Heart left ventricle (tissue), 16 donors: ENCODE measurements at regions not wholly inside any gene's neighbourhood (a gene's known extent, or its start where the extent isn't known, plus 50 kb on each side); places are given as distances from the start of the nearest gene placed in this dataset.

ENCODE experiments used
- ATAC-seq, 4 donors: fragments of 200-7000 bp; cut with Tn5 transposase; one replicate each; pipeline ENCODE4 v1.9.1; 2020 to 2022; ENCODE audit warnings: moderate library complexity in 4 of 4, mild to moderate bottlenecking in 3 of 4, moderate number of reproducible peaks in 1 of 4
- DNase-seq, 5 donors: peaks; one replicate each; pipeline ENCODE4 v3.0.0-alpha.2; 2020
- H3K27ac ChIP-seq, 12 donors: fragments of 200-600 bp; sonication (generic) in 4 of 12; one replicate each; pipeline versions ENCODE4 v1.5.0 to v1.8.0; 2016 to 2022; ENCODE audit warnings: mild to moderate bottlenecking in 2 of 12
- H3K27me3 ChIP-seq, 9 donors: fragments of 200-600 bp; sonication (generic) in 2 of 9; one replicate each; pipeline versions ENCODE4 v1.5.1 to v1.8.0; 2016 to 2022; ENCODE audit warnings: mild to moderate bottlenecking in 3 of 9
- H3K36me3 ChIP-seq, 9 donors: fragments of 200-600 bp; sonication (generic) in 2 of 9; one replicate each; pipeline versions ENCODE4 v1.5.0 to v1.8.0; 2018 to 2022; ENCODE audit warnings: mild to moderate bottlenecking in 2 of 9
- H3K4me1 ChIP-seq, 12 donors: fragments of 200-600 bp; sonication (generic) in 4 of 12; one replicate each; pipeline versions ENCODE4 v1.5.0 to v1.8.0; 2016 to 2022; ENCODE audit warnings: mild to moderate bottlenecking in 3 of 12
- H3K4me3 ChIP-seq, 12 donors: fragments of 200-600 bp; sonication (generic) in 4 of 12; one replicate each; pipeline versions ENCODE4 v1.5.0 to v1.8.0; 2017 to 2022; ENCODE audit warnings: mild to moderate bottlenecking in 9 of 12, moderate library complexity in 4 of 12
- H3K9me3 ChIP-seq, 12 donors: fragments of 200-600 bp; sonication (generic) in 4 of 12; one replicate each; pipeline versions ENCODE4 v1.5.0 to v1.8.0; 2016 to 2022; ENCODE audit warnings: mild to moderate bottlenecking in 1 of 12
- POLR2A ChIP-seq, 2 donors: fragments of 450-650 bp; IDR thresholded peaks; one replicate each; pipeline ENCODE4 v1.6.1; 2017; ENCODE audit warnings: antibody characterized with exemption in 2 of 2, mild to moderate bottlenecking in 2 of 2, moderate library complexity in 2 of 2
- WGBS, 4 donors: extraction: QIAGEN DNeasy Blood & Tissue Kit in 2 of 4; methylation state at CpG; one replicate each; pipeline versions ENCODE4 v1.1.5 to v1.1.7; 2013 to 2018; 5-methylcytosine and 5-hydroxymethylcytosine counted together
- intact Hi-C, 10 donors: fragments of 100-400 bp; cut with DNase I; formaldehyde crosslinking; loops; one replicate each; pipeline versions ENCODE4 v1.11.1 to v1.14.2; 2022
- TF ChIP-seq, protein P1 (sequence below), 12 donors: fragments of 200-600 bp; sonication (generic) in 4 of 12; IDR thresholded peaks; one replicate each; pipeline versions ENCODE4 v1.5.0 to v1.8.0; 2018 to 2022; ENCODE audit warnings: antibody characterized with exemption in 12 of 12, mild to moderate bottlenecking in 5 of 12
- donor health status: ischemic (EF 13 %, LVEDD 7.1; RV severe dilation, severe dysfunction).
- donor health status: healthy with polysubstance abuse.
- donor health status: DM: no; HTN: yes; CAD: no.
- donor health status: DM: no; HTN: no; CAD: no.
- donor health status: ischemic (EF 25% LVEDD 6.9; RV normal size, moderate dysfunction).
- donor health status: ischemic (EF 25% LVEDD 5.7; RV mildly dilated, moderate dysfunction).
- donor health status: healthy.
- donor health status: DM: yes; HTN: yes; CAD: no.
- donor health status: ischemic (EF 35%, LVEDD 5.7; RV mildly dilated, moderate dysfunction).
- donor health status: nonischemic (EF 11% LVEDD 7.7; RV severe dilation, severe dysfunction).
- donor health status: DM: yes; HTN: yes; CAD: no.
- donor health status: PGD.
- donor health status: ischemic (EF 29% LVEDD 5.4; RV normal size, mild dysfunction).
- donor health status: nonischemic (EF 23%, LVEDD 6.1; RV moderate dilation, normal function).

DNA sequence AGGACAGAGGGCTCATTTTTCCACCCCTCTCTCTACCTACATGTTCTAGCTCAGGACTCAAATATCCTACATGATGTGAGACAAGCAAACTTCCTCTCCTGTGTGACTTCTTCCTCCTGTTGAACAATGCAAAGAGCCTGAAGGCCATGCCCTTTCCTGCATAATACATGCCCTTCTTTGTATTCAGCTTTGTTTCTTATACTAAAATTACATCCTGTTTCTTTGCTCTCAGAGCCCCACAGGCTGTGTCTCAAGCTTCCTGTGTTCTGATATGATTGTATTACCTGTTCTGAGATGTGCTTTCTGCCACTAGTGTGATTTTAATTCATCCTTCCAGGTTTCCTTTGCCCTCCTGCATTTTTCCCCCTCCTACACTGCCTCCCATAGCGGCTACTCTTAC lies 166.4 kb upstream of the AFF2 start:
- Histone ChIP-seq H3K4me3 (no peak overlapping the region), H3K4me1 (peaks cover 0 to 6% (median 0%) of the 10 kb centered on the region in 12 donors), H3K36me3 (no peaks in the 10 kb centered on the region), H3K27me3 (no peaks in the 10 kb centered on the region), H3K9me3 (no peaks in the 10 kb centered on the region), H3K27ac (no peak overlapping the region)
- DNase-seq (no peak), ATAC-seq (no peak)
- 30 to 77% (median 63%) methylated on average over 1 of the region's 1 CpG for WGBS, 4 donors
- TF ChIP-seq, protein P1, sequence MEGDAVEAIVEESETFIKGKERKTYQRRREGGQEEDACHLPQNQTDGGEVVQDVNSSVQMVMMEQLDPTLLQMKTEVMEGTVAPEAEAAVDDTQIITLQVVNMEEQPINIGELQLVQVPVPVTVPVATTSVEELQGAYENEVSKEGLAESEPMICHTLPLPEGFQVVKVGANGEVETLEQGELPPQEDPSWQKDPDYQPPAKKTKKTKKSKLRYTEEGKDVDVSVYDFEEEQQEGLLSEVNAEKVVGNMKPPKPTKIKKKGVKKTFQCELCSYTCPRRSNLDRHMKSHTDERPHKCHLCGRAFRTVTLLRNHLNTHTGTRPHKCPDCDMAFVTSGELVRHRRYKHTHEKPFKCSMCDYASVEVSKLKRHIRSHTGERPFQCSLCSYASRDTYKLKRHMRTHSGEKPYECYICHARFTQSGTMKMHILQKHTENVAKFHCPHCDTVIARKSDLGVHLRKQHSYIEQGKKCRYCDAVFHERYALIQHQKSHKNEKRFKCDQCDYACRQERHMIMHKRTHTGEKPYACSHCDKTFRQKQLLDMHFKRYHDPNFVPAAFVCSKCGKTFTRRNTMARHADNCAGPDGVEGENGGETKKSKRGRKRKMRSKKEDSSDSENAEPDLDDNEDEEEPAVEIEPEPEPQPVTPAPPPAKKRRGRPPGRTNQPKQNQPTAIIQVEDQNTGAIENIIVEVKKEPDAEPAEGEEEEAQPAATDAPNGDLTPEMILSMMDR (IDR thresholded peaks at IDR 0.05): no peak
- TF ChIP-seq POLR2A (IDR thresholded peaks at IDR 0.05): no peak
- intact Hi-C loops: no loop called here

DNA sequence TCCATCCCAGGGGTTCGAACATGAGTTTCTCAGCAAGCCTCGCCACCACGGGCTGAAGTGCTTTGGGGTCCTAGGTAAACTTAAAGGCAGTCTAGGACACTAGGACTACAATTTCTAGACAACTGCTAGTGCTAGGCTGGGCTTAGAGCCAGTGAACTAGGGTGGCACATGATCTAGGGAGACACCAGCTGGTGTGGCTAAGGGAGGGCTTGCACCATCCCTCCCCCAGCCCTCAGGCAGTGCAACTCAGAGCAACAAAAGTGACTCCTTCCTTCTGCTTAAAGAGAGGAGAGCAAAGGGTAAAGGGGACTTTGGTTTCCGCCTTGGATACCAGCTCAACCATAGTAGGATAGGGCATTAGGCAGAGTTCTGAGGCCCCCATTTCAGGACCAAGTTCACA lies 162.5 kb upstream of the AFF2 start:
- Histone ChIP-seq H3K4me1 (peaks cover 0 to 6% (median 0%) of the 10 kb centered on the region in 12 donors), H3K4me3 (no peak overlapping the region), H3K36me3 (no peaks in the 10 kb centered on the region), H3K27me3 (no peaks in the 10 kb centered on the region), H3K27ac (no peak overlapping the region), H3K9me3 (no peaks in the 10 kb centered on the region)
- 92 to 100% (median 94%) methylated on average over 2 to 4 of the region's 4 CpGs for WGBS, 4 donors
- TF ChIP-seq, protein P1 (IDR thresholded peaks at IDR 0.05): no peak
- TF ChIP-seq POLR2A (IDR thresholded peaks at IDR 0.05): no peak
- intact Hi-C loops: no loop called here
- no peak for DNase-seq
- ATAC-seq: no peak

DNA sequence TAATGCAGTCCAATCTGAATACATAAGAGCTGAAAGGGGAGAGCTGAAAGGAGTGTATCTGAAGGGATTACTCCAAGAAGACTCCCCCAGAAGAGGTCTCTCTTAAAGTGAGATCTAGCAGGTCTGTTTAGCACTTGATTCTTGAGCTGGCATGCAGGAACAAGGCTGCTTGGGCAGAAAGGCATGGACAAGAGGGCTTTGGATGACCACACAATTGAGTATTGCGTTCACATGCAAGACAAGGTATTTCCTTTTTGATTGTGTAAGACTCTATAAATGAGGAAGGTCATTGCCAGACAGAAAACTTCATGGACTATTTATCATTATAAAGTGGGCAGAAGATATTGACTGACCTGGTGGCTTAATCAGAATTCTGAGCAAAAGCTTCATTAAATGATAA lies 145.5 kb upstream of the AFF2 start:
- no peaks in the 10 kb centered on the region for H3K36me3 ChIP-seq
- ATAC-seq (no peak), DNase-seq (no peak)
- no peaks in the 10 kb centered on the region for H3K27me3 ChIP-seq
- no peak overlapping the region for H3K4me3 ChIP-seq
- 25 to 65% (median 60%) methylated on average over 1 of the region's 1 CpG for WGBS, 4 donors
- TF ChIP-seq POLR2A (IDR thresholded peaks at IDR 0.05): no peak
- TF ChIP-seq, protein P1 (IDR thresholded peaks at IDR 0.05): no peak
- H3K4me1 ChIP-seq: no peaks in the 10 kb centered on the region
- H3K9me3 ChIP-seq: no peaks in the 10 kb centered on the region
- H3K27ac ChIP-seq: no peak overlapping the region
- intact Hi-C loops: no loop called here

DNA sequence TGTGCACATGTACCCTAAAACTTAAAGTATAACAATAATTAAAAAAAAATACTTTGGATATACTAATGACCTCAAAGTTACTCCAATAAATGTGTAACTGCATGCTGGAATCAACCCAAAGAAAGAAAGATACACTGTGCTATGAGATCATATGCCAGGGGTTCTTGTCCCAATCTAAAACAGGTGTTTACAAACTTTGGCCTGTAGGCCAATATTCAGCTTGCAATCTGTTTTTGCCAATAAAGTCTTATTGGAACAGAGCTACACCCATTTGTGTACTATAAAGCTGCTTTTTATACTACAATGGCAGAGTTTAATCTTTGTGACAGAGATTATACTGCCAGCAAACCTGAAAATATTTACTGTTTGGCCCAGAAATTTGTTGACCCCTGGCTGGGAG lies 138.8 kb upstream of the AFF2 start:
- intact Hi-C loops: no loop called here
- no peaks in the 10 kb centered on the region for H3K9me3 ChIP-seq
- H3K36me3 ChIP-seq: no peaks in the 10 kb centered on the region
- TF ChIP-seq, protein P1 (IDR thresholded peaks at IDR 0.05): no peak
- TF ChIP-seq POLR2A (IDR thresholded peaks at IDR 0.05): no peak
- H3K27ac ChIP-seq: no peak overlapping the region
- no peaks in the 10 kb centered on the region for H3K27me3 ChIP-seq
- no peaks in the 10 kb centered on the region for H3K4me1 ChIP-seq
- DNase-seq: no peak
- no peak overlapping the region for H3K4me3 ChIP-seq
- no peak for ATAC-seq
